MCF 10A (cell line): ENCODE measurements at regions not wholly inside any gene's neighbourhood (a gene's known extent, or its start where the extent isn't known, plus 50 kb on each side); places are given as distances from the start of the nearest gene placed in this dataset.
"Not testable (repeated sequence)": the region's sequence is repeated elsewhere in the genome, so short reads cannot be mapped to it uniquely, and the experiment has no call there.

Source experiments
- BruUV-seq: library from RNA; stranded (reverse); fragments of 400-500 nt; replicated peaks from 2 replicates; lab custom pipeline; 2021; lab: Mats Ljungman, UMichigan
- CTCF ChIA-PET: fragments of 300-600 bp; sonication (Branson Sonifier 250); formaldehyde crosslinking; extraction: SDS; loops from one replicate; lab custom pipeline; 2021; ENCODE audit warnings: antibody characterized with exemption, inconsistent platforms; lab: Yijun Ruan, JAX
- POLR2A ChIA-PET: fragments of 300-600, 350-650 bp; sonication (Branson Sonifier 250); formaldehyde crosslinking; extraction: SDS; loops from one replicate; lab custom pipeline; 2020; ENCODE audit warnings: antibody characterized with exemption, inconsistent platforms; lab: Yijun Ruan, JAX
- DNase-seq: peaks from one replicate; pipeline ENCODE4 v3.0.0-alpha.2; 2018; ENCODE audit not compliant: unreplicated experiment
- H3K27ac Mint-ChIP-seq: one replicate; pipeline ENCODE4 v1.8.0; 2022; ENCODE audit warnings: mild to moderate bottlenecking, low read depth, mixed read lengths; ENCODE audit not compliant: unreplicated experiment
- H3K27me3 Mint-ChIP-seq: one replicate; pipeline ENCODE4 v1.8.0; 2022; ENCODE audit warnings: mixed read lengths; ENCODE audit not compliant: insufficient read depth, unreplicated experiment
- H3K36me3 Mint-ChIP-seq: one replicate; pipeline ENCODE4 v1.8.0; 2022; ENCODE audit warnings: mild to moderate bottlenecking, moderate library complexity, mixed read lengths; ENCODE audit not compliant: insufficient read depth, unreplicated experiment
- H3K4me1 Mint-ChIP-seq: one replicate; pipeline ENCODE4 v1.8.0; 2022; ENCODE audit warnings: mixed read lengths; ENCODE audit not compliant: insufficient read depth, unreplicated experiment
- H3K4me3 Mint-ChIP-seq: one replicate; pipeline ENCODE4 v1.8.0; 2022; ENCODE audit warnings: mild to moderate bottlenecking, moderate library complexity, mixed read lengths; ENCODE audit not compliant: unreplicated experiment
- H3K9me3 Mint-ChIP-seq: one replicate; pipeline ENCODE4 v1.8.0; 2022; ENCODE audit warnings: mixed read lengths; ENCODE audit not compliant: unreplicated experiment
- CTCF ChIP-seq: fragments of 200-600 bp; IDR thresholded peaks from one replicate; pipeline ENCODE4 v1.8.0; 2022; ENCODE audit warnings: antibody characterized with exemption, mild to moderate bottlenecking; ENCODE audit not compliant: unreplicated experiment
- intact Hi-C: fragments of 100-400 bp; cut with micrococcal nuclease; formaldehyde crosslinking; loops from 2 replicates; pipeline ENCODE4 v1.14.1; 2022

DNA sequence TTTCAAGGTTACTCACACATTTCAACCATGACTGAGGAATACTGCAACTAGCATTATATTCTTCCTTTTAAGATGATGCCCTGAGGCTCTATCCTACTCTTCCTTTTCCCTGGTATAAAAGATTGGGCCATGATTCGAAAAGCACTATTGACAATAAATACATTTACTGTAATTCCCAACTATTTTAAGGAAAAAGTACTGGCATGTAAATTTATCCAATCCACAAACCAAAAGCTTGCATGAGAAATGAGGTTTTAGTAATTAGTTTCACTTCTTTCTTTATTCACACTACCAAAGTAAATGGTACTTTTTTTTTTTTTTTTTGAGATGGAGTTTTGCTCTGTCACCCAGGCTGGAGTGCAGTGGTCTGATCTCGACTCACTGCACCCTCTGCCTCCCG is 310.2 kb downstream of the LRRC3B start:
- CTCF ChIA-PET: interaction anchor here (0.6 kb wide), 1 partner anchor 22 kb away, joined by 5 read pairs; no protein-coding TSS in a partner anchor
- Mint-ChIP-seq H3K9me3 (no peaks in the 10 kb centered on the region), H3K4me3 (no peak overlapping the region), H3K27ac (no peak overlapping the region), H3K36me3 (no peaks in the 10 kb centered on the region), H3K4me1 (peaks cover 7% of the 10 kb centered on the region), H3K27me3 (no peaks in the 10 kb centered on the region)
- BruUV-seq: no TSS peak
- intact Hi-C loops: no loop called here
- DNase-seq: no peak
- POLR2A ChIA-PET: interaction anchor here (0.6 kb wide), 1 partner anchor 27 kb away, joined by 3 read pairs; no protein-coding TSS in a partner anchor
- TF ChIP-seq CTCF: no peak

DNA sequence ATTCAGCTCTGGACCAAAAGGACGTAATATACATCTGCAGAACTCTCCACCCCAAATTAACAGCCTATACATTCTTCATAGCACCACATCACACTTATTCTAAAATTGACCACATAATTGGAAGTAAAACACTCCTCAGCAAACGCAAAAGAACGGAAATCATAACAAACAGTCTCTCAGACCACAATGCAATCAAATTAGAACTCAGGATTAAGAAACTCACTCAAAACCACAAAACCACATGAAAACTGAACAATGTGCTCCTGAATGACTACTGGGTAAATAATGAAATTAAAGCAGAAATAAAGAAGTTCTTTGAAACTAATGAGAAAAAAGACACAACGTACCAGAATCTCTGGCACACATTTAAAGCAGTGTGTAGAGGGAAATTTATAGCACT is 322.9 kb downstream of the LRRC3B start:
- BruUV-seq: not testable (repeated sequence)

GRCh38 chr3:26960382-26960781 is 337.8 kb downstream of the LRRC3B start:
- POLR2A ChIA-PET: interaction anchor here (0.7 kb wide), 1 partner anchor 837 kb away, joined by 3 read pairs; no protein-coding TSS in a partner anchor
- CTCF ChIA-PET: no interaction called here
- DNase-seq: no peak
- BruUV-seq: no TSS peak
- no peak overlapping the region for H3K4me3 Mint-ChIP-seq
- no peaks in the 10 kb centered on the region for H3K27me3 Mint-ChIP-seq
- H3K4me1 Mint-ChIP-seq: no peaks in the 10 kb centered on the region
- intact Hi-C loops: no loop called here
- H3K36me3 Mint-ChIP-seq: no peaks in the 10 kb centered on the region
- peaks cover 7% of the 10 kb centered on the region for H3K9me3 Mint-ChIP-seq
- no peak for TF ChIP-seq CTCF
- no peak overlapping the region for H3K27ac Mint-ChIP-seq

More for the DNA sequence above, 322.9 kb downstream of the LRRC3B start:
- POLR2A ChIA-PET, H3K9me3 Mint-ChIP-seq, H3K27me3 Mint-ChIP-seq, intact Hi-C loops, CTCF ChIA-PET, H3K36me3 Mint-ChIP-seq, DNase-seq, H3K4me1 Mint-ChIP-seq, H3K4me3 Mint-ChIP-seq: not testable (repeated sequence)
- peak overlapping the region; percentile 37 for H3K27ac Mint-ChIP-seq

DNA sequence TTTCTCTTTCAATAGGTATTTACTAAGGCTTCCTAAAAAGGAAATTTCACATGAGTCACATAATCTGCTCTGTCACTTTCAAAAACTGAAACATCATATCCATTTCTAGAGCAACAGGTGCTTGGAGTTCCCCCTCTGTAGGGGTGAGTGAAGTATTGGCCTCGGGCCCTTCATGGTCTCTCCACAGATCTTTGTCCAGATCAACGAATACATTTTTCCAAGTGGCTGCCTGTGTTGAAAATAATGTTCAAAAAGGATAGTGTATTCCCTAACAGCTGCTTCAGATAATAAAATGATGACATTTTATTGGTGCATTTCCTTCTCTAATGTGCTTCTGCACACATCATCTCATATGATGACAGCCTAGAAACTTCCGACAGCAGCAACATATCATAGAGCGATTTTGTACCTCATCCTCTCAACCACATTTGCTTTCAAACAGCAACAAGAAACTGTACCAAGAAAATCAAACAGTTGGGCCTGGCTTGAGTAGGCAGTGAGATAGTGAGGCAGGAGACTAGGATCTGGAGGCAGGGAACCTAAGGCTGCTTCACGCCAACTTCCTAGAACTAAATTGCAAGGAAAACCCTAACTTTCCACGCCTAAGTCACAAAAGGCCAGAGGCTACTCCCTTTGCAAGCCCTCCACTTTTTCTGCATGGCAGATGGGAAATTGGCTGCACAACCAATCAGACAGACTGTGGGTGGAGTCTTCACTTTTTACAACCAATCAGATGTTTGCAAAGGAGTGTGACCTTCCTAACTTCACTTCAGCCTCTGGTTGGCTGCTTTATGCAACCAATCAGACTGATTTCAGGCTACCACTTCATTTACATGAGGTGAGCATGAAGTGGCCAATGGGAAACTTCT is 340.2 kb downstream of the LRRC3B start:
- no peaks in the 10 kb centered on the region for H3K4me1 Mint-ChIP-seq
- TF ChIP-seq CTCF: no peak

More for the DNA sequence above, 340.2 kb downstream of the LRRC3B start:
- intact Hi-C loops: no loop called here
- CTCF ChIA-PET: interaction anchor here (0.6 kb wide), 1 partner anchor 74 kb away, joined by 3 read pairs; no protein-coding TSS in a partner anchor
- Mint-ChIP-seq H3K4me3 (no peak overlapping the region), H3K27me3 (no peaks in the 10 kb centered on the region), H3K36me3 (no peaks in the 10 kb centered on the region), H3K27ac (no peak overlapping the region), H3K9me3 (peaks cover 7% of the 10 kb centered on the region)
- BruUV-seq: no TSS peak
- POLR2A ChIA-PET: no interaction called here
- no peak for DNase-seq
